ENCODE measurements at regions not wholly inside any gene's neighbourhood (a gene's known extent, or its start where the extent isn't known, plus 50 kb on each side); places are given as distances from the start of the nearest gene placed in this dataset.

DNA sequence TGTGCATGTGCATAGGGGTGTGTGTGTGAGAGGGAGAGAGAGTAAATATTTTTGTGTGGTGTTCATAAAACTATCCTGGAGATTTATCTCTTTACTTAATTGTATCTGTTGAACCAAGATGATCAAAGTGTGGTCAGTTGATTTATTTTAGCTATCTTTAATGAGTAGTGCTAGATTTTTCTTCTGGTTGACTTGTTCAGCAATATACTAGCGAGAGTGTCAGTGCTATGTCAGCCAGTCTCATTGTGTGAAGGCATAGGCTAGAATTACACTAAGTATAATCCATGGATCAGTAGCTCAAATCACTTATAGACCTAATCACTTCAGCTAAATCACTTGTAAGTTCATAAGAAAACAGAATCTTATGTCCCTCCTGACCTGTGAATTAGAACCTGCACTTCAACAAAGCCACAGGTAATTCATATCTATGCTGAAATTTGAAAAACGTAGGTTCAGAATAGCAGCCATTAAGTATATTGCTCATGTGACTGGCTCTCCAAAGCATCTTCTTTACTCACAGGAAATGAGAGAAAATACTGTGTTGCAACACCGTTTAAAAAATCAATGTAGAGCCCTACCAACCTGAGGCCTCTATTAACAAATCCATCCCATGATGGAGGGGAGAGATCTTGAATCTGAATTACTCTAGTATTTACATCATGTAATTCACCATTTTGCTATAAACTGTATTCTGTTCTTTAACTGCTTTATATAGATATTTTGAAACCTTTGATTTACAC, 203.1 kb upstream of the ACTBL2 start:
- DNase-seq (ENCODE audit: low read depth in 1 of 2, low spot score in 1 of 2) = no peak
- H3K27me3 ChIP-seq (ENCODE audit: insufficient read depth, poor library complexity, severe bottlenecking) = no peaks in the 10 kb centered on the region
- no peak for TF ChIP-seq SPI1 (IDR thresholded peaks at IDR 0.05; ENCODE audit: borderline replicate concordance, low read depth)
- no peak for TF ChIP-seq POLR2AphosphoS5 (IDR thresholded peaks at IDR 0.05; ENCODE audit: low read depth)
- TF ChIP-seq GABPA (IDR thresholded peaks at IDR 0.05; ENCODE audit: low read depth) = no peak
- TF ChIP-seq, protein P1, sequence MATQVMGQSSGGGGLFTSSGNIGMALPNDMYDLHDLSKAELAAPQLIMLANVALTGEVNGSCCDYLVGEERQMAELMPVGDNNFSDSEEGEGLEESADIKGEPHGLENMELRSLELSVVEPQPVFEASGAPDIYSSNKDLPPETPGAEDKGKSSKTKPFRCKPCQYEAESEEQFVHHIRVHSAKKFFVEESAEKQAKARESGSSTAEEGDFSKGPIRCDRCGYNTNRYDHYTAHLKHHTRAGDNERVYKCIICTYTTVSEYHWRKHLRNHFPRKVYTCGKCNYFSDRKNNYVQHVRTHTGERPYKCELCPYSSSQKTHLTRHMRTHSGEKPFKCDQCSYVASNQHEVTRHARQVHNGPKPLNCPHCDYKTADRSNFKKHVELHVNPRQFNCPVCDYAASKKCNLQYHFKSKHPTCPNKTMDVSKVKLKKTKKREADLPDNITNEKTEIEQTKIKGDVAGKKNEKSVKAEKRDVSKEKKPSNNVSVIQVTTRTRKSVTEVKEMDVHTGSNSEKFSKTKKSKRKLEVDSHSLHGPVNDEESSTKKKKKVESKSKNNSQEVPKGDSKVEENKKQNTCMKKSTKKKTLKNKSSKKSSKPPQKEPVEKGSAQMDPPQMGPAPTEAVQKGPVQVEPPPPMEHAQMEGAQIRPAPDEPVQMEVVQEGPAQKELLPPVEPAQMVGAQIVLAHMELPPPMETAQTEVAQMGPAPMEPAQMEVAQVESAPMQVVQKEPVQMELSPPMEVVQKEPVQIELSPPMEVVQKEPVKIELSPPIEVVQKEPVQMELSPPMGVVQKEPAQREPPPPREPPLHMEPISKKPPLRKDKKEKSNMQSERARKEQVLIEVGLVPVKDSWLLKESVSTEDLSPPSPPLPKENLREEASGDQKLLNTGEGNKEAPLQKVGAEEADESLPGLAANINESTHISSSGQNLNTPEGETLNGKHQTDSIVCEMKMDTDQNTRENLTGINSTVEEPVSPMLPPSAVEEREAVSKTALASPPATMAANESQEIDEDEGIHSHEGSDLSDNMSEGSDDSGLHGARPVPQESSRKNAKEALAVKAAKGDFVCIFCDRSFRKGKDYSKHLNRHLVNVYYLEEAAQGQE (IDR thresholded peaks at IDR 0.05; ENCODE audit: insufficient replicate concordance, low read depth) = no peak
- no peak for TF ChIP-seq CTCF (IDR thresholded peaks at IDR 0.05; ENCODE audit: insufficient read depth, low read length)
- H3K27ac ChIP-seq (replicated peaks) = no peak overlapping the region
- H3K4me3 ChIP-seq (replicated peaks; ENCODE audit: insufficient read depth, low read length) = no peak overlapping the region

- no peak for DNase-seq (ENCODE audit: low read depth in 1 of 2, low spot score in 1 of 2)
Measured at GRCh38 chr5:57684299-57684702, 201.7 kb upstream of the ACTBL2 start.

DNA sequence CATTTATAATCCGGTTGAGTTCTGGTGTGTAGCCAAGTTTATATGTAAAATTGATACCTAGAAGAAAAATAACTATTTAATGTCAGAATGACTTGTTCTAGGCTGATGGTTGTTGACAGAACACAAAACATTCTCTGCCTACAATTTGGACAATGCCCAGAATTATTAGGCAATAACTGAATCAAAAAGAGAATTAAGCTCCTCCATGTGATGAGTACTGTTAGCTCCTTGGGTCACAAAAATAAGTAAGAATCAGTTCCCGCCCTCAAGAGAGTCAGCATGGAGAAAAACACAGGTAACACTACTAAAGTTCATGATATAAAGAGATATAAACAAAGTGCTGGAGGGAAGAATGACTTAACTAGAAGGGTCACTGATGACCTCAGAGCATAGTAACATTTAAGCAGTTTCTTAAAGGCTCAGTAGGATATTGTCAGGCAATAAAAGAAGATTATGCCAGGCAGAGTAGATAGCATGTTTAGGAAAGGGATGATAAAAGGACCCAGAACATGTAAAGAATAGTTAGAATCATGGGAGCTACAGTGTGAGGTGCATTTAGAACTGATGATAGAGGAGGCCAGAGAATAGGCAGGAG, 200.5 kb upstream of the ACTBL2 start:
- H3K27ac ChIP-seq (replicated peaks) = no peak overlapping the region
- no peaks in the 10 kb centered on the region for H3K27me3 ChIP-seq (ENCODE audit: insufficient read depth, poor library complexity, severe bottlenecking)
- no peak for TF ChIP-seq SPI1 (IDR thresholded peaks at IDR 0.05; ENCODE audit: borderline replicate concordance, low read depth)
- TF ChIP-seq POLR2AphosphoS5 (IDR thresholded peaks at IDR 0.05; ENCODE audit: low read depth) = no peak
- no peak for TF ChIP-seq CTCF (IDR thresholded peaks at IDR 0.05; ENCODE audit: insufficient read depth, low read length)
- TF ChIP-seq GABPA (IDR thresholded peaks at IDR 0.05; ENCODE audit: low read depth) = no peak
- TF ChIP-seq, protein P1 (IDR thresholded peaks at IDR 0.05; ENCODE audit: insufficient replicate concordance, low read depth) = no peak
- no peak overlapping the region for H3K4me3 ChIP-seq (replicated peaks; ENCODE audit: insufficient read depth, low read length)
- no peak for DNase-seq (ENCODE audit: low read depth in 1 of 2, low spot score in 1 of 2)

More at GRCh38 chr5:57684299-57684702, 201.7 kb upstream of the ACTBL2 start:
- H3K27ac ChIP-seq (replicated peaks) = no peak overlapping the region
- no peak for TF ChIP-seq CTCF (IDR thresholded peaks at IDR 0.05; ENCODE audit: insufficient read depth, low read length)
- TF ChIP-seq POLR2AphosphoS5 (IDR thresholded peaks at IDR 0.05; ENCODE audit: low read depth) = no peak
- no peak overlapping the region for H3K4me3 ChIP-seq (replicated peaks; ENCODE audit: insufficient read depth, low read length)
- H3K27me3 ChIP-seq (ENCODE audit: insufficient read depth, poor library complexity, severe bottlenecking) = no peaks in the 10 kb centered on the region
